Ishikawa (cell line): ENCODE measurements at regions not wholly inside any gene's neighbourhood (a gene's known extent, or its start where the extent isn't known, plus 50 kb on each side); places are given as distances from the start of the nearest gene placed in this dataset.

Experiments
- CEBPB ChIP-seq: IDR thresholded peaks from 2 replicates; pipeline ENCODE4 v1.6.1; 2012
- EGR1 ChIP-seq: IDR thresholded peaks from 2 replicates; pipeline ENCODE4 v1.6.1; 2012
- EP300 ChIP-seq: IDR thresholded peaks from 2 replicates; pipeline ENCODE4 v1.6.1; 2012; ENCODE audit warnings: borderline replicate concordance
- MAX ChIP-seq: IDR thresholded peaks from 2 replicates; pipeline ENCODE4 v1.6.1; 2012
- NFIC ChIP-seq: IDR thresholded peaks from 2 replicates; pipeline ENCODE4 v1.6.1; 2012
- REST ChIP-seq: IDR thresholded peaks from 2 replicates; pipeline ENCODE4 v1.6.1; 2012; ENCODE audit warnings: low read depth, mild to moderate bottlenecking
- TCF12 ChIP-seq: IDR thresholded peaks from 2 replicates; pipeline ENCODE4 v1.6.1; 2012; ENCODE audit warnings: low read depth
- TEAD4 ChIP-seq: IDR thresholded peaks from 2 replicates; pipeline ENCODE4 v1.6.1; 2012
- ZBTB7A ChIP-seq: IDR thresholded peaks from 2 replicates; pipeline ENCODE4 v1.6.1; 2012; ENCODE audit warnings: low read depth

- no peak for TF ChIP-seq CEBPB
- TF ChIP-seq TEAD4, result no peak
- TF ChIP-seq MAX, result no peak
- no peak for TF ChIP-seq TCF12
- TF ChIP-seq REST, result no peak
- no peak for TF ChIP-seq EGR1
- TF ChIP-seq EP300, result no peak
- no peak for TF ChIP-seq ZBTB7A
- TF ChIP-seq NFIC, result no peak
These were observed 105.9 kb upstream of the RPL38 start for GRCh38 chr17:74097450-74098135.
